OCI-LY3 (cell line): ENCODE measurements at regions not wholly inside any gene's neighbourhood (a gene's known extent, or its start where the extent isn't known, plus 50 kb on each side); places are given as distances from the start of the nearest gene placed in this dataset.

Experiments
- H2AFZ ChIP-seq: fragments of 200-600, 300-600 bp; shearing (Covaris generic); 2 replicates; pipeline ENCODE4 v1.6.0; 2014; ENCODE audit warnings: antibody characterized with exemption, low read depth, low read length
- H3K27ac ChIP-seq: fragments of 200-600, 300-600 bp; sonication (generic); 2 replicates; pipeline ENCODE4 v1.5.1; 2014; ENCODE audit warnings: mild to moderate bottlenecking, low read length, moderate library complexity, mixed read lengths
- H3K27me3 ChIP-seq: fragments of 200-600, 300-600 bp; sonication (generic); 2 replicates; pipeline ENCODE4 v1.6.1; 2014; ENCODE audit warnings: low read depth, low read length, mixed read lengths
- H3K36me3 ChIP-seq: fragments of 200-600, 300-600 bp; sonication (generic); replicated peaks from 2 replicates; pipeline ENCODE3; 2014; ENCODE audit warnings: low read depth, low read length, mixed read lengths
- H3K4me1 ChIP-seq: fragments of 300-600, 200-600 bp; sonication (generic); 2 replicates; pipeline ENCODE4 v1.6.1; 2014; ENCODE audit warnings: low read length, mixed read lengths
- H3K4me2 ChIP-seq: fragments of 200-600, 300-600 bp; sonication (generic); 2 replicates; pipeline ENCODE4 v1.6.1; 2014; ENCODE audit warnings: low read length, mixed read lengths
- H3K4me3 ChIP-seq: fragments of 300-600, 200-600 bp; sonication (generic); 2 replicates; pipeline ENCODE4 v1.5.1; 2014; ENCODE audit warnings: antibody characterized with exemption, mild to moderate bottlenecking, low read length, moderate library complexity
- H3K79me2 ChIP-seq: fragments of 300-600, 200-600 bp; shearing (Covaris generic); 2 replicates; pipeline ENCODE4 v1.6.1; 2014; ENCODE audit warnings: mild to moderate bottlenecking, low read length, mixed read lengths
- H3K9ac ChIP-seq: fragments of 300-600, 200-600 bp; shearing (Covaris generic); 2 replicates; pipeline ENCODE4 v1.6.0; 2014; ENCODE audit warnings: mild to moderate bottlenecking, low read length, moderate library complexity
- H3K9me3 ChIP-seq: fragments of 200-600, 300-600 bp; shearing (Covaris generic); 2 replicates; pipeline ENCODE4 v1.6.1; 2014; ENCODE audit warnings: low read length, mixed read lengths; ENCODE audit not compliant: insufficient read depth
- H4K20me1 ChIP-seq: fragments of 200-600, 300-600 bp; sonication (generic); 2 replicates; pipeline ENCODE4 v1.6.1; 2016; ENCODE audit warnings: low read length, mixed read lengths; ENCODE audit not compliant: insufficient read depth
- EZH2phosphoT487 ChIP-seq: fragments of 200-600 bp; shearing (Covaris generic); IDR thresholded peaks from 2 replicates; pipeline ENCODE4 v1.6.1; 2018; ENCODE audit warnings: antibody characterized with exemption, mixed run types, low read depth
- TF ChIP-seq, protein P1 (sequence below): fragments of 200-600, 300-600 bp; sonication (generic); IDR thresholded peaks from 2 replicates; pipeline ENCODE4 v1.5.1; 2014; ENCODE audit warnings: antibody characterized with exemption, low read length, low read depth

DNA sequence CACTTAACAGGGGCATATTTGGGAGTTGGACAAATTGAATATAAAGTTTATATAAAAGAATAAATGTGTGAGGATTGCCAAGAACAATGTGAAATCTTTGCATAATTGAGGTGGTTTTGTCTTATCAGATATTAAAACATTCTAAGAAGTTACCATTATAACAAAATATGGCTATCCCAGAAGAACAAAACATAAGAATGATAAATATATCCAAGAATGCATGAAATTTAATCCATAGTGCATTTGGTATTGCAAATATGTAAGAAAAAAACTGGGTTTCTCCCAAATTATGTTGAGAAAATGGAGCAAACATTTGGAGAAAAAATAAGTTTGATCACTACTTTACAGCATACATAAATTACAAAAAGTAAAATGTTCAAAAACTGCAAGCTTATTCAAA is 562.4 kb downstream of the RNF144A start:
- Histone ChIP-seq H2AFZ (no peak overlapping the region), H3K4me2 (no peak overlapping the region), H3K27me3 (no peaks in the 10 kb centered on the region), H3K79me2 (no peaks in the 10 kb centered on the region), H3K36me3 (no peaks in the 10 kb centered on the region), H3K4me1 (no peaks in the 10 kb centered on the region), H3K9me3 (no peaks in the 10 kb centered on the region), H4K20me1 (no peaks in the 10 kb centered on the region), H3K4me3 (no peak overlapping the region), H3K9ac (no peak overlapping the region), H3K27ac (no peak overlapping the region)
- TF ChIP-seq EZH2phosphoT487, result no peak
- TF ChIP-seq, protein P1, sequence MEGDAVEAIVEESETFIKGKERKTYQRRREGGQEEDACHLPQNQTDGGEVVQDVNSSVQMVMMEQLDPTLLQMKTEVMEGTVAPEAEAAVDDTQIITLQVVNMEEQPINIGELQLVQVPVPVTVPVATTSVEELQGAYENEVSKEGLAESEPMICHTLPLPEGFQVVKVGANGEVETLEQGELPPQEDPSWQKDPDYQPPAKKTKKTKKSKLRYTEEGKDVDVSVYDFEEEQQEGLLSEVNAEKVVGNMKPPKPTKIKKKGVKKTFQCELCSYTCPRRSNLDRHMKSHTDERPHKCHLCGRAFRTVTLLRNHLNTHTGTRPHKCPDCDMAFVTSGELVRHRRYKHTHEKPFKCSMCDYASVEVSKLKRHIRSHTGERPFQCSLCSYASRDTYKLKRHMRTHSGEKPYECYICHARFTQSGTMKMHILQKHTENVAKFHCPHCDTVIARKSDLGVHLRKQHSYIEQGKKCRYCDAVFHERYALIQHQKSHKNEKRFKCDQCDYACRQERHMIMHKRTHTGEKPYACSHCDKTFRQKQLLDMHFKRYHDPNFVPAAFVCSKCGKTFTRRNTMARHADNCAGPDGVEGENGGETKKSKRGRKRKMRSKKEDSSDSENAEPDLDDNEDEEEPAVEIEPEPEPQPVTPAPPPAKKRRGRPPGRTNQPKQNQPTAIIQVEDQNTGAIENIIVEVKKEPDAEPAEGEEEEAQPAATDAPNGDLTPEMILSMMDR, result no peak

DNA sequence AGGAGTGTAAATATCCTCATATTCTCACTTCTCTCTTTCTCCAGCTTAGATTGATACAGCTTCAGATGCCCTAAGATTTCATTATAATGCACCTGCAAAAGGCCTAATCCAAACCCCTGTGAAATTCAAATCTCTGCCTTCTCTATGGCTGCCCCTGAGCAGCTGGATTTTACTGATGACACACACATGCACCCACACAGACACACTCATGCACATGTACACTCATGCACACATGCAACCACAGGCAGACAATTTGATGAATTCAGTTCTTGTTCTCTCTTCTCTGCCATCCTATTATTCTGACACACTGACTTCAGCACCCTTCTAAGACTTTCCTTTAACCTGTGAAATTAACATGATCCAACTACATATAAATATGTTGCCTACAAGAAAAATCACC is 563.2 kb downstream of the RNF144A start:
- Histone ChIP-seq H3K79me2 (no peaks in the 10 kb centered on the region), H3K36me3 (no peaks in the 10 kb centered on the region), H3K4me2 (no peak overlapping the region), H3K27me3 (no peaks in the 10 kb centered on the region), H3K4me1 (no peaks in the 10 kb centered on the region), H2AFZ (no peak overlapping the region), H4K20me1 (no peaks in the 10 kb centered on the region), H3K9me3 (no peaks in the 10 kb centered on the region), H3K4me3 (no peak overlapping the region), H3K9ac (no peak overlapping the region), H3K27ac (no peak overlapping the region)
- TF ChIP-seq EZH2phosphoT487, result no peak
- TF ChIP-seq, protein P1, result no peak

DNA sequence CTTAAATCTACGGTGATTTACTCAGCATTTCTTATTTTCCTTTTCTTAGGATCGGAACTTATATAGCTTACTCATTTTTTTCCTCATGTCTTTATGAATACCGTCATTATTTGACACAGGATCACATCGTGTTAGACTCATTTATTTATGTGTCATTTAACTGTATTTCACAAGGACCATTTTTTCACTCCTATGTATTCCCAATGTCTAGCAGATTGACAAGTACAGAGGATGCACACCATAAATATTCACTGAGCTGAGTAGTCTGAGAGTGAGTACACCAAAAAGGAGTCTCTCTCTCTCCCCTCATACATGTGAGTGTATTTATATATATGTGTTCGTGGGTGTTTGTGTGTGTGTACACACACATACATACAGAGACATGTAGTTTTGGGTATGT is 573.5 kb downstream of the RNF144A start:
- H3K27ac ChIP-seq, result no peak overlapping the region
- no peaks in the 10 kb centered on the region for H3K79me2 ChIP-seq
- no peaks in the 10 kb centered on the region for H3K36me3 ChIP-seq
- H3K9ac ChIP-seq, result no peak overlapping the region
- no peaks in the 10 kb centered on the region for H3K27me3 ChIP-seq
- no peak for TF ChIP-seq EZH2phosphoT487
- TF ChIP-seq, protein P1, result no peak
- H3K4me1 ChIP-seq, result no peaks in the 10 kb centered on the region
- no peak overlapping the region for H3K4me3 ChIP-seq
- no peak overlapping the region for H3K4me2 ChIP-seq
- no peak overlapping the region for H2AFZ ChIP-seq
- no peaks in the 10 kb centered on the region for H4K20me1 ChIP-seq
- no peaks in the 10 kb centered on the region for H3K9me3 ChIP-seq

DNA sequence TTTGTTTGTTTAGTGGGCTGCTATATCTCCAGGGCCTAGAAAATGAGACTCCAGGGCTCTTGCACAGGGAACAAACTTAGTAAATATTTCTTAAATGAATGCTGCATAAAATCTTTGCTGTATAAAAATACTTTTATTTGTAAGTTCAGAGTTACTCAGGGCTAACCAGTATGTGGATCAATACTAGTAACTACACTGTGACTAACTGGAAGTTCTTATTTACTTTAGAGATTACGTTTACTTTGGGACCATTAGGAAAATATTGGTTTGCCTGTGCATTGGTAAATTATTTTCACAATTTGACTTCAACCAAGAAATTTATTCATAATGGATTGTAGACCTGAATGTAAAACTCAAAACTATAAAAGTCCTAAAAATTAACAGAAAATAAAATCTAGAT is 575.5 kb downstream of the RNF144A start:
- no peaks in the 10 kb centered on the region for H3K36me3 ChIP-seq
- H3K4me2 ChIP-seq, result no peak overlapping the region

More for the DNA sequence above, 575.5 kb downstream of the RNF144A start:
- Histone ChIP-seq H3K9me3 (no peaks in the 10 kb centered on the region), H3K9ac (no peak overlapping the region), H3K4me3 (no peak overlapping the region), H3K27me3 (no peaks in the 10 kb centered on the region), H3K4me1 (no peaks in the 10 kb centered on the region), H2AFZ (no peak overlapping the region), H3K27ac (no peak overlapping the region), H4K20me1 (no peaks in the 10 kb centered on the region), H3K79me2 (no peaks in the 10 kb centered on the region)
- no peak for TF ChIP-seq EZH2phosphoT487
- TF ChIP-seq, protein P1, result no peak
